CMK (cell line): ENCODE measurements at regions not wholly inside any gene's neighbourhood (a gene's known extent, or its start where the extent isn't known, plus 50 kb on each side); places are given as distances from the start of the nearest gene placed in this dataset.
"Not testable (repeated sequence)": the region's sequence is repeated elsewhere in the genome, so short reads cannot be mapped to it uniquely, and the experiment has no call there.

Experiments
- DNase-seq: peaks from one replicate; pipeline ENCODE4 v3.0.0-alpha.2; 2010; ENCODE audit warnings: low read depth

GRCh38 chr12:71385155-71385554 lies 54.4 kb upstream of the LGR5 start:
- DNase-seq = no peak

GRCh38 chr12:71376711-71377355 lies 62.8 kb upstream of the LGR5 start:
- not testable (repeated sequence) for DNase-seq

GRCh38 chr12:71371122-71371521 lies 68.5 kb upstream of the LGR5 start:
- no peak for DNase-seq

GRCh38 chr12:71360013-71360412 lies 79.6 kb upstream of the LGR5 start:
- DNase-seq = no peak

GRCh38 chr12:71356569-71356968 lies 83.0 kb upstream of the LGR5 start:
- no peak for DNase-seq

GRCh38 chr12:71354871-71355270 lies 84.7 kb upstream of the LGR5 start:
- no peak for DNase-seq

- no peak for DNase-seq
These were observed 86.0 kb upstream of the LGR5 start for GRCh38 chr12:71353607-71354006.

- no peak for DNase-seq
These were observed 89.6 kb upstream of the LGR5 start for GRCh38 chr12:71349950-71350349.

GRCh38 chr12:71338933-71339332 lies 100.7 kb upstream of the LGR5 start:
- DNase-seq = no peak

GRCh38 chr12:71335963-71336257 lies 103.7 kb upstream of the LGR5 start:
- DNase-seq = no peak

GRCh38 chr12:71335151-71335962 lies 104.2 kb upstream of the LGR5 start:
- no peak for DNase-seq

GRCh38 chr12:71333418-71333817 lies 106.2 kb upstream of the LGR5 start:
- no peak for DNase-seq

GRCh38 chr12:71329956-71330355 lies 109.6 kb upstream of the LGR5 start:
- no peak for DNase-seq

- DNase-seq = no peak
These were observed 118.1 kb upstream of the LGR5 start for GRCh38 chr12:71321531-71321930.

GRCh38 chr12:71321130-71321529 lies 118.5 kb upstream of the LGR5 start:
- no peak for DNase-seq

- DNase-seq = no peak
These were observed 124.1 kb upstream of the LGR5 start for GRCh38 chr12:71315328-71315985.

- DNase-seq = no peak
These were observed 126.7 kb upstream of the LGR5 start for GRCh38 chr12:71312768-71313403.

GRCh38 chr12:71311611-71312010 lies 128.0 kb upstream of the LGR5 start:
- not testable (repeated sequence) for DNase-seq

- no peak for DNase-seq
These were observed 132.8 kb upstream of the LGR5 start for GRCh38 chr12:71306808-71307207.

GRCh38 chr12:71304306-71304705 lies 135.3 kb upstream of the LGR5 start:
- no peak for DNase-seq

GRCh38 chr12:71303199-71303598 lies 136.4 kb upstream of the LGR5 start:
- no peak for DNase-seq

GRCh38 chr12:71300772-71301675 lies 138.6 kb upstream of the LGR5 start:
- peak; percentile 25 for DNase-seq
